Gastroesophageal sphincter (tissue), 3 donors: ENCODE measurements at regions not wholly inside any gene's neighbourhood (a gene's known extent, or its start where the extent isn't known, plus 50 kb on each side); places are given as distances from the start of the nearest gene placed in this dataset.

ENCODE experiments used
- CTCF ChIP-seq, 4 experiments: fragments of 200-600 bp in 2 of 4; fragments of 450-650 bp in 2 of 4; sonication (generic) in 1 of 4; IDR thresholded peaks; one replicate each; pipeline ENCODE4 v1.5.1; 2017 to 2019; ENCODE audit warnings: antibody characterized with exemption in 4 of 4, mild to moderate bottlenecking in 2 of 4, moderate library complexity in 2 of 4
- EP300 ChIP-seq: sonication (generic); formaldehyde crosslinking; IDR thresholded peaks from one replicate; pipeline ENCODE4 v1.6.1; 2017; ENCODE audit warnings: antibody characterized with exemption, mild to moderate bottlenecking
- POLR2AphosphoS5 ChIP-seq: sonication (generic); formaldehyde crosslinking; IDR thresholded peaks from one replicate; pipeline ENCODE4 v1.6.1; 2017; ENCODE audit warnings: antibody characterized with exemption

GRCh38 chr5:19408149-19408548, 579.9 kb downstream of the CDH18 start:
- TF ChIP-seq CTCF (IDR thresholded peaks at IDR 0.05) (no peak), POLR2AphosphoS5 (no peak), EP300 (no peak)
